SK-N-SH (cell line): ENCODE measurements at regions not wholly inside any gene's neighbourhood (a gene's known extent, or its start where the extent isn't known, plus 50 kb on each side); places are given as distances from the start of the nearest gene placed in this dataset.
A peak's percentile ranks its signal among the peaks of the same experiment; 100 is the strongest.

Experiments used
- CTCF ChIA-PET: fragments of 300-600, 350-600 bp; formaldehyde crosslinking; extraction: SDS; loops from one replicate; lab custom pipeline; 2021; lab: Yijun Ruan, JAX
- POLR2A ChIA-PET: fragments of 350-600 bp; sonication (Branson Sonifier 250); formaldehyde crosslinking; extraction: SDS; loops from one replicate; lab custom pipeline; 2020; ENCODE audit warnings: antibody characterized with exemption, inconsistent platforms; lab: Yijun Ruan, JAX
- DNase-seq: peaks from one replicate; pipeline ENCODE4 v3.0.0; 2012
- H2AFZ ChIP-seq: fragments of 200-600 bp; sonication (generic); 2 replicates; pipeline ENCODE4 v1.8.1; 2016; ENCODE audit warnings: antibody characterized with exemption, mild to moderate bottlenecking, low read depth
- H3F3A ChIP-seq: fragments of 200-600 bp; sonication (generic); replicated peaks from 2 replicates; pipeline ENCODE3; 2016; ENCODE audit warnings: antibody characterized with exemption, mild to moderate bottlenecking; ENCODE audit not compliant: insufficient read depth
- H3K27ac ChIP-seq, 2 experiments: fragments of 200-500 bp in 1 of 2; fragments of 200-600 bp in 1 of 2; sonication (Bioruptor generic) in 1 of 2; sonication (generic), shearing (Covaris generic) in 1 of 2; 2 replicates each; pipeline versions ENCODE4 v1.5.1 to v1.6.1; 2014 to 2016; ENCODE audit warnings: low read depth in 2 of 2, inconsistent platforms in 1 of 2, low read length in 1 of 2, mild to moderate bottlenecking in 1 of 2, mixed read lengths in 1 of 2
- H3K27me3 ChIP-seq: fragments of 200-600 bp; sonication (generic), shearing (Covaris generic); 2 replicates; pipeline ENCODE4 v1.6.1; 2016; ENCODE audit warnings: mixed run types; ENCODE audit not compliant: insufficient read depth
- H3K36me3 ChIP-seq, 2 experiments: fragments of 200-500 bp in 1 of 2; fragments of 200-600 bp in 1 of 2; sonication (Bioruptor generic) in 1 of 2; sonication (generic) in 1 of 2; replicated peaks in 1 of 2; 2 replicates each; pipeline versions ENCODE3 to v1.5.1; 2014 to 2016; ENCODE audit warnings: low read length in 1 of 2, mild to moderate bottlenecking in 1 of 2; ENCODE audit not compliant: insufficient read depth in 2 of 2, control insufficient read depth in 1 of 2
- H3K4me1 ChIP-seq, 2 experiments: fragments of 200-500 bp in 1 of 2; fragments of 200-600 bp in 1 of 2; sonication (Bioruptor generic) in 1 of 2; sonication (generic), shearing (Covaris generic) in 1 of 2; 2 replicates each; pipeline versions ENCODE4 v1.5.1 to v1.6.1; 2014 to 2016; ENCODE audit warnings: low read depth in 1 of 2, low read length in 1 of 2, mixed run types in 1 of 2; ENCODE audit not compliant: insufficient read depth in 2 of 2, control insufficient read depth in 1 of 2
- H3K4me2 ChIP-seq: fragments of 200-600 bp; sonication (generic), shearing (Covaris generic); 2 replicates; pipeline ENCODE4 v1.6.1; 2017; ENCODE audit warnings: mixed run types
- H3K4me3 ChIP-seq, 2 experiments: fragments of 200-500 bp in 1 of 2; fragments of 200-600 bp in 1 of 2; sonication (Bioruptor generic) in 1 of 2; sonication (generic), shearing (Covaris generic) in 1 of 2; 2 replicates each; pipeline versions ENCODE4 v1.5.1 to v1.8.1; 2014 to 2016; ENCODE audit warnings: low read depth in 2 of 2, inconsistent platforms in 1 of 2, low read length in 1 of 2, mild to moderate bottlenecking in 1 of 2, mixed read lengths in 1 of 2, moderate library complexity in 1 of 2
- H3K79me2 ChIP-seq: fragments of 200-600 bp; sonication (generic); 2 replicates; pipeline ENCODE4 v1.8.1; 2017; ENCODE audit warnings: mild to moderate bottlenecking; ENCODE audit not compliant: insufficient read depth
- H3K9ac ChIP-seq: fragments of 200-600 bp; sonication (generic); 2 replicates; pipeline ENCODE4 v1.6.1; 2017; ENCODE audit warnings: mixed run types
- H3K9me2 ChIP-seq: fragments of 200-600 bp; sonication (generic); 2 replicates; pipeline ENCODE4 v1.6.1; 2017; ENCODE audit warnings: mixed run types
- H3K9me3 ChIP-seq: fragments of 200-600 bp; sonication (generic); 2 replicates; pipeline ENCODE4 v1.6.1; 2017; ENCODE audit warnings: mixed run types, mild to moderate bottlenecking, moderate library complexity
- H4K20me1 ChIP-seq: fragments of 200-600 bp; sonication (generic); 2 replicates; pipeline ENCODE4 v1.6.1; 2017; ENCODE audit warnings: mild to moderate bottlenecking, mixed run types; ENCODE audit not compliant: insufficient read depth
- CHD2 ChIP-seq: fragments of 150-350 bp; IDR thresholded peaks from 2 replicates; pipeline ENCODE4 v1.6.1; 2018; ENCODE audit warnings: low read length; ENCODE audit not compliant: partially characterized antibody
- EP300 ChIP-seq, 2 experiments: IDR thresholded peaks; 2 replicates each; pipeline versions ENCODE4 v1.4.0 to v1.6.1; 2012; ENCODE audit warnings: borderline replicate concordance in 1 of 2, low read depth in 1 of 2, low read length in 1 of 2
- EZH2phosphoT487 ChIP-seq: fragments of 200-600 bp; sonication (generic); IDR thresholded peaks from 2 replicates; pipeline ENCODE4 v1.6.1; 2017; ENCODE audit warnings: low read depth, mixed run types, mild to moderate bottlenecking, antibody characterized with exemption, moderate library complexity, borderline replicate concordance
- FOSL2 ChIP-seq: IDR thresholded peaks from 2 replicates; pipeline ENCODE4 v1.4.0; 2012; ENCODE audit warnings: low read depth, mild to moderate bottlenecking, moderate library complexity, borderline replicate concordance
- FOXJ3 ChIP-seq: sonication (generic); formaldehyde crosslinking; IDR thresholded peaks from 2 replicates; pipeline ENCODE4 v1.5.1; 2020; ENCODE audit warnings: mild to moderate bottlenecking, missing genetic modification reagents
- FOXM1 ChIP-seq: IDR thresholded peaks from 2 replicates; pipeline ENCODE4 v1.4.0; 2012; ENCODE audit warnings: low read depth, mild to moderate bottlenecking
- GATA2 ChIP-seq: sonication (generic); formaldehyde crosslinking; IDR thresholded peaks from 2 replicates; pipeline ENCODE4 v1.5.0; 2020; ENCODE audit warnings: mild to moderate bottlenecking, missing genetic modification reagents
- JUND ChIP-seq: IDR thresholded peaks from 2 replicates; pipeline ENCODE4 v1.4.0; 2012
- MAX ChIP-seq: IDR thresholded peaks from 2 replicates; pipeline ENCODE4 v1.4.0; 2012; ENCODE audit warnings: low read depth
- NRF1 ChIP-seq: IDR thresholded peaks from 2 replicates; pipeline ENCODE4 v1.6.1; 2012; ENCODE audit warnings: low read depth, mild to moderate bottlenecking, low read length
- POLR2AphosphoS5 ChIP-seq: IDR thresholded peaks from 2 replicates; pipeline ENCODE4 v1.6.1; 2012; ENCODE audit warnings: low read depth, low read length
- RXRA ChIP-seq: IDR thresholded peaks from 2 replicates; pipeline ENCODE4 v1.4.0; 2012; ENCODE audit warnings: low read depth, mild to moderate bottlenecking, borderline replicate concordance
- SIN3A ChIP-seq: IDR thresholded peaks from 2 replicates; pipeline ENCODE4 v1.6.1; 2012; ENCODE audit warnings: low read depth, mild to moderate bottlenecking, low read length, moderate library complexity, borderline replicate concordance
- TAF1 ChIP-seq: IDR thresholded peaks from 2 replicates; pipeline ENCODE4 v1.6.1; 2012; ENCODE audit warnings: low read depth, mild to moderate bottlenecking, low read length, moderate library complexity, borderline replicate concordance
- TCF12 ChIP-seq: IDR thresholded peaks from 2 replicates; pipeline ENCODE4 v1.4.0; 2012
- WGBS: methylation state at CpG from one replicate; pipeline ENCODE4 v1.1.6; 2017; ENCODE audit warnings: low lambda C conversion rate; 5-methylcytosine and 5-hydroxymethylcytosine counted together
- TF ChIP-seq, protein P1 (sequence below): fragments of 200-600 bp; sonication (generic); IDR thresholded peaks from 2 replicates; pipeline ENCODE4 v1.6.1; 2017; ENCODE audit warnings: antibody characterized with exemption, mild to moderate bottlenecking, moderate library complexity
- TF ChIP-seq, protein P2 (sequence below): fragments of 150-350 bp; IDR thresholded peaks from 2 replicates; pipeline ENCODE4 v1.6.1; 2016; ENCODE audit warnings: mild to moderate bottlenecking, low read depth, low read length
- TF ChIP-seq, protein P3 (sequence below): IDR thresholded peaks from 2 replicates; pipeline ENCODE4 v1.4.0; 2012; ENCODE audit warnings: low read depth, borderline replicate concordance
- TF ChIP-seq, protein P4 (sequence below): IDR thresholded peaks from 2 replicates; pipeline ENCODE4; 2012

DNA sequence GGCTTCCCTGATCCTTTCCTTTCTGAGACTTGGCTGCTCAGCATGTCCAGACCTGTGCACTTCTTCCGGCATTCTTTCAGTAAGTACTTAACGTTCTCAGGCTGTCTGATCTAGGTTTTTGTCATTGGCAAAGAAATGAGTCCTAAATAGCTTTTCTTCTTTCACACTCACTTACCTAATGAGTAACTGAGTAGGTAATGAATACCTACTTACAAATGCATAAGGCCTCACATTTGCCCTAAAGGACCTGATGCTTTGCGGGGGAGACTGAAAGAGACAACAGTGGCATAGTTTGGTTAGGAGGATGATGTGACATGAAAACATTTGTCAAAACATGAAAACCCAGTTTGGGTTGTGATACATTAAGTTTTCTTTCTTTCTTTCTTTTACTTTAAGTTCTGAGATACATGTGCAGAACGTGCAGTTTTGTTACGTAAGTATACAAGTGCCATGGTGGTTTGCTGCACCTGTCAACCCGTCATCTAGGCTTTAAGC lies 516.7 kb upstream of the CFAP20DC start (continued):
- TF ChIP-seq, protein P1, sequence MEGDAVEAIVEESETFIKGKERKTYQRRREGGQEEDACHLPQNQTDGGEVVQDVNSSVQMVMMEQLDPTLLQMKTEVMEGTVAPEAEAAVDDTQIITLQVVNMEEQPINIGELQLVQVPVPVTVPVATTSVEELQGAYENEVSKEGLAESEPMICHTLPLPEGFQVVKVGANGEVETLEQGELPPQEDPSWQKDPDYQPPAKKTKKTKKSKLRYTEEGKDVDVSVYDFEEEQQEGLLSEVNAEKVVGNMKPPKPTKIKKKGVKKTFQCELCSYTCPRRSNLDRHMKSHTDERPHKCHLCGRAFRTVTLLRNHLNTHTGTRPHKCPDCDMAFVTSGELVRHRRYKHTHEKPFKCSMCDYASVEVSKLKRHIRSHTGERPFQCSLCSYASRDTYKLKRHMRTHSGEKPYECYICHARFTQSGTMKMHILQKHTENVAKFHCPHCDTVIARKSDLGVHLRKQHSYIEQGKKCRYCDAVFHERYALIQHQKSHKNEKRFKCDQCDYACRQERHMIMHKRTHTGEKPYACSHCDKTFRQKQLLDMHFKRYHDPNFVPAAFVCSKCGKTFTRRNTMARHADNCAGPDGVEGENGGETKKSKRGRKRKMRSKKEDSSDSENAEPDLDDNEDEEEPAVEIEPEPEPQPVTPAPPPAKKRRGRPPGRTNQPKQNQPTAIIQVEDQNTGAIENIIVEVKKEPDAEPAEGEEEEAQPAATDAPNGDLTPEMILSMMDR = no peak
- TF ChIP-seq MAX (no peak), EP300 (IDR thresholded peaks at IDR 0.05; ENCODE audit: borderline replicate concordance in 1 of 2, low read depth in 1 of 2, low read length in 1 of 2) (no peak), GATA2 (no peak)
- TF ChIP-seq, protein P2, sequence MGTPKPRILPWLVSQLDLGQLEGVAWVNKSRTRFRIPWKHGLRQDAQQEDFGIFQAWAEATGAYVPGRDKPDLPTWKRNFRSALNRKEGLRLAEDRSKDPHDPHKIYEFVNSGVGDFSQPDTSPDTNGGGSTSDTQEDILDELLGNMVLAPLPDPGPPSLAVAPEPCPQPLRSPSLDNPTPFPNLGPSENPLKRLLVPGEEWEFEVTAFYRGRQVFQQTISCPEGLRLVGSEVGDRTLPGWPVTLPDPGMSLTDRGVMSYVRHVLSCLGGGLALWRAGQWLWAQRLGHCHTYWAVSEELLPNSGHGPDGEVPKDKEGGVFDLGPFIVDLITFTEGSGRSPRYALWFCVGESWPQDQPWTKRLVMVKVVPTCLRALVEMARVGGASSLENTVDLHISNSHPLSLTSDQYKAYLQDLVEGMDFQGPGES = no peak

DNA sequence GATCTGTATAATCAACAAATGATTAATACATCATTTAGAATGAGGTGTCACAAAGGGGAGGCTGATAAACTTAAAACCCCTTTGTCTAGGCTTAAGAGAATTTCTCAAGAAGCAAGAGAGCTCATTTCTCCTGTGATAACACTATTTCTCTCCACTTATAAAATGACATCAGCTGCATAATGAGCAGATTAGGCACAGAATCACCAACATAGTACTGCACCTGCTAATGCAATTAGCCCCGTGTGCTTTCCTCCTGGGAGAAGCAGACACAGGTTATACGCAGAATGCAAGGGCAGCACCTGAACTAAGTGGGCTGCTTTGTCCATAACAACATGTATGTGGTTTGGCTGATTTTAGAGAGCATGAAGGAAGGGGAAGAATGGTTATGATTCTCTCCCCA lies 515.3 kb upstream of the CFAP20DC start:
- H3F3A ChIP-seq = peaks cover 9% of the 10 kb centered on the region
- H3K4me2 ChIP-seq = no peak overlapping the region
- H3K79me2 ChIP-seq = no peaks in the 10 kb centered on the region
- no peaks in the 10 kb centered on the region for H3K36me3 ChIP-seq
- ChIA-PET CTCF (interaction anchor here (1.3 kb wide), 1 partner anchor 10 kb away, joined by 4 read pairs; no protein-coding TSS in a partner anchor), POLR2A (no interaction called here)
- no peaks in the 10 kb centered on the region for H3K27me3 ChIP-seq
- no peak overlapping the region for H3K27ac ChIP-seq
- no peaks in the 10 kb centered on the region for H3K9me3 ChIP-seq
- no peak for TF ChIP-seq POLR2AphosphoS5
- no peak for TF ChIP-seq RXRA
- TF ChIP-seq JUND = no peak
- TF ChIP-seq, all 33 proteins: peak for 0
- no peak overlapping the region for H3K4me3 ChIP-seq
- H2AFZ ChIP-seq = no peak overlapping the region
- H4K20me1 ChIP-seq = no peaks in the 10 kb centered on the region
- DNase-seq = no peak
- peaks cover 12 to 13% of the 10 kb centered on the region in 2 experiments; a peak in 2 of 4 replicates for H3K4me1 ChIP-seq
- no peak overlapping the region for H3K9ac ChIP-seq
- no peaks in the 10 kb centered on the region for H3K9me2 ChIP-seq
- 74% methylated on average over 2 of the region's 2 CpGs for WGBS

DNA sequence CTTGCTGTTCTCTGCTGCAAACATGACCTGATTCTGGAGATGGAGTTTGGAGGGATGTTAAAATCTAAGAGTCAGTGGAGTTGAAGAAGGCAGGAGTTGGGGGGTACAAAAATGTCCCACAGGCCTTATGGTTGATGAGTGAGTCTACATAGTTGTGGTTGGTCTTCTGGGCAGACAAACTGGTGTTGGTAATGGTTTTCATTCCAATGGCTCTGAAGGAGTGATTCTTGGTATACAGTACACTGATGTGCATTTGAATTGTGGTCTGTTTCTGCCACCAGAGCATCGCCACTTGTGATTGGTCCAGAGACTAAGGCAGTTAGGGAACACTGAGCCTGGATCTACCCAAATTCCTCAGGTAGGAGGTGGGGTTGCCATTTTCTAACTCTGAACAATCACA lies 514.1 kb upstream of the CFAP20DC start:
- H3K4me3 ChIP-seq = no peak overlapping the region
- no peaks in the 10 kb centered on the region for H3K9me3 ChIP-seq
- POLR2A ChIA-PET = no interaction called here
- H3K4me1 ChIP-seq = peaks cover 3 to 18% of the 10 kb centered on the region in 2 experiments; a peak in 2 of 4 replicates
- no peak overlapping the region for H2AFZ ChIP-seq
- no peaks in the 10 kb centered on the region for H4K20me1 ChIP-seq
- peak overlapping the region in 1 of 2 experiments; percentile 32; a peak in 1 of 4 replicates for H3K27ac ChIP-seq
- no peaks in the 10 kb centered on the region for H3K27me3 ChIP-seq
- no peaks in the 10 kb centered on the region for H3K36me3 ChIP-seq
- CTCF ChIA-PET = interaction anchor here (1.3 kb wide), 1 partner anchor 11 kb away, joined by 4 read pairs; no protein-coding TSS in a partner anchor
- H3K4me2 ChIP-seq = no peak overlapping the region
- no peak for DNase-seq
- 80% methylated on average over 1 of the region's 1 CpG for WGBS
- H3K79me2 ChIP-seq = no peaks in the 10 kb centered on the region
- peaks cover 17% of the 10 kb centered on the region for H3F3A ChIP-seq
- H3K9me2 ChIP-seq = no peaks in the 10 kb centered on the region
- no peak overlapping the region for H3K9ac ChIP-seq
- TF ChIP-seq SIN3A = no peak
- TF ChIP-seq, protein P3, sequence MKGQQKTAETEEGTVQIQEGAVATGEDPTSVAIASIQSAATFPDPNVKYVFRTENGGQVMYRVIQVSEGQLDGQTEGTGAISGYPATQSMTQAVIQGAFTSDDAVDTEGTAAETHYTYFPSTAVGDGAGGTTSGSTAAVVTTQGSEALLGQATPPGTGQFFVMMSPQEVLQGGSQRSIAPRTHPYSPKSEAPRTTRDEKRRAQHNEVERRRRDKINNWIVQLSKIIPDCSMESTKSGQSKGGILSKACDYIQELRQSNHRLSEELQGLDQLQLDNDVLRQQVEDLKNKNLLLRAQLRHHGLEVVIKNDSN = no peak
- no peak for TF ChIP-seq GATA2
- TF ChIP-seq NRF1 = no peak
- TF ChIP-seq TAF1 = no peak
- TF ChIP-seq EZH2phosphoT487 = no peak
- TF ChIP-seq FOSL2 = no peak
- TF ChIP-seq JUND = no peak
- TF ChIP-seq FOXM1 = no peak
- TF ChIP-seq FOXJ3 (CRISPR knock-in tag) = no peak
- no peak for TF ChIP-seq EP300 (IDR thresholded peaks at IDR 0.05; ENCODE audit: borderline replicate concordance in 1 of 2, low read depth in 1 of 2, low read length in 1 of 2)
- TF ChIP-seq TCF12 = no peak
- TF ChIP-seq CHD2 = no peak
- TF ChIP-seq, protein P4, sequence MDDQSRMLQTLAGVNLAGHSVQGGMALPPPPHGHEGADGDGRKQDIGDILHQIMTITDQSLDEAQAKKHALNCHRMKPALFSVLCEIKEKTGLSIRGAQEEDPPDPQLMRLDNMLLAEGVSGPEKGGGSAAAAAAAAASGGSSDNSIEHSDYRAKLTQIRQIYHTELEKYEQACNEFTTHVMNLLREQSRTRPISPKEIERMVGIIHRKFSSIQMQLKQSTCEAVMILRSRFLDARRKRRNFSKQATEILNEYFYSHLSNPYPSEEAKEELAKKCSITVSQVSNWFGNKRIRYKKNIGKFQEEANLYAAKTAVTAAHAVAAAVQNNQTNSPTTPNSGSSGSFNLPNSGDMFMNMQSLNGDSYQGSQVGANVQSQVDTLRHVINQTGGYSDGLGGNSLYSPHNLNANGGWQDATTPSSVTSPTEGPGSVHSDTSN = no peak
- TF ChIP-seq, protein P1 = no peak
